RWPE2 (cell line): ENCODE measurements at regions not wholly inside any gene's neighbourhood (a gene's known extent, or its start where the extent isn't known, plus 50 kb on each side); places are given as distances from the start of the nearest gene placed in this dataset.

Source experiments
- ATAC-seq: fragments of 200-7000 bp; cut with Tn5 transposase; 3 replicates; pipeline ENCODE4 v1.9.1; 2021; ENCODE audit warnings: low read depth
- DNase-seq: peaks from one replicate; pipeline ENCODE4 v3.0.0-alpha.2; 2020; ENCODE audit warnings: low spot score
- H3K27ac ChIP-seq: fragments of 450-650 bp; 2 replicates; pipeline ENCODE4 v1.5.1; 2017; ENCODE audit warnings: mild to moderate bottlenecking; ENCODE audit not compliant: poor library complexity, severe bottlenecking
- H3K27me3 ChIP-seq: fragments of 250-450 bp; sonication (Bioruptor Pico); 2 replicates; pipeline ENCODE4 v1.5.1; 2021; ENCODE audit warnings: mild to moderate bottlenecking, moderate library complexity; ENCODE audit not compliant: insufficient read depth, poor library complexity, severe bottlenecking
- H3K36me3 ChIP-seq: fragments of 250-450 bp; sonication (Bioruptor Pico); 2 replicates; pipeline ENCODE4 v1.5.1; 2020; ENCODE audit warnings: low read depth, mild to moderate bottlenecking, moderate library complexity
- H3K4me1 ChIP-seq: fragments of 250-450 bp; sonication (Bioruptor Pico); 2 replicates; pipeline ENCODE4 v1.5.1; 2021; ENCODE audit warnings: mild to moderate bottlenecking, moderate library complexity; ENCODE audit not compliant: insufficient read depth, poor library complexity, severe bottlenecking
- H3K4me3 ChIP-seq: fragments of 250-450 bp; sonication (Bioruptor Pico); 2 replicates; pipeline ENCODE4 v1.5.1; 2021; ENCODE audit warnings: mild to moderate bottlenecking, moderate library complexity; ENCODE audit not compliant: severe bottlenecking
- H3K9me3 ChIP-seq: fragments of 250-450 bp; sonication (Bioruptor Pico); 2 replicates; pipeline ENCODE4 v1.5.1; 2021; ENCODE audit warnings: mild to moderate bottlenecking, moderate library complexity; ENCODE audit not compliant: severe bottlenecking
- TF ChIP-seq, protein P1 (sequence below): fragments of 450-650 bp; IDR thresholded peaks from one replicate; pipeline ENCODE4 v1.5.1; 2017; ENCODE audit warnings: mild to moderate bottlenecking, moderate library complexity; ENCODE audit not compliant: poor library complexity, severe bottlenecking

- Histone ChIP-seq H3K4me1 (no peaks in the 10 kb centered on the region), H3K27me3 (peaks cover 14% of the 10 kb centered on the region), H3K4me3 (no peak overlapping the region), H3K27ac (no peak overlapping the region), H3K36me3 (no peaks in the 10 kb centered on the region), H3K9me3 (no peaks in the 10 kb centered on the region)
- DNase-seq (no peak), ATAC-seq (no peak)
- TF ChIP-seq, protein P1, sequence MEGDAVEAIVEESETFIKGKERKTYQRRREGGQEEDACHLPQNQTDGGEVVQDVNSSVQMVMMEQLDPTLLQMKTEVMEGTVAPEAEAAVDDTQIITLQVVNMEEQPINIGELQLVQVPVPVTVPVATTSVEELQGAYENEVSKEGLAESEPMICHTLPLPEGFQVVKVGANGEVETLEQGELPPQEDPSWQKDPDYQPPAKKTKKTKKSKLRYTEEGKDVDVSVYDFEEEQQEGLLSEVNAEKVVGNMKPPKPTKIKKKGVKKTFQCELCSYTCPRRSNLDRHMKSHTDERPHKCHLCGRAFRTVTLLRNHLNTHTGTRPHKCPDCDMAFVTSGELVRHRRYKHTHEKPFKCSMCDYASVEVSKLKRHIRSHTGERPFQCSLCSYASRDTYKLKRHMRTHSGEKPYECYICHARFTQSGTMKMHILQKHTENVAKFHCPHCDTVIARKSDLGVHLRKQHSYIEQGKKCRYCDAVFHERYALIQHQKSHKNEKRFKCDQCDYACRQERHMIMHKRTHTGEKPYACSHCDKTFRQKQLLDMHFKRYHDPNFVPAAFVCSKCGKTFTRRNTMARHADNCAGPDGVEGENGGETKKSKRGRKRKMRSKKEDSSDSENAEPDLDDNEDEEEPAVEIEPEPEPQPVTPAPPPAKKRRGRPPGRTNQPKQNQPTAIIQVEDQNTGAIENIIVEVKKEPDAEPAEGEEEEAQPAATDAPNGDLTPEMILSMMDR = no peak
These were observed 58.0 kb upstream of the EFCAB3 start for GRCh38 chr17:62322313-62322712.

- H3K27ac ChIP-seq = no peak overlapping the region
- no peak for DNase-seq
- ATAC-seq = no peak
- H3K4me3 ChIP-seq = no peak overlapping the region
- TF ChIP-seq, protein P1 = no peak
- H3K9me3 ChIP-seq = no peaks in the 10 kb centered on the region
- H3K27me3 ChIP-seq = peaks cover 14% of the 10 kb centered on the region
- no peaks in the 10 kb centered on the region for H3K36me3 ChIP-seq
- no peaks in the 10 kb centered on the region for H3K4me1 ChIP-seq
These were observed 58.9 kb upstream of the EFCAB3 start for GRCh38 chr17:62321451-62321850.

- ATAC-seq = no peak
- no peak for DNase-seq
- no peaks in the 10 kb centered on the region for H3K9me3 ChIP-seq
- no peaks in the 10 kb centered on the region for H3K4me1 ChIP-seq
- H3K36me3 ChIP-seq = no peaks in the 10 kb centered on the region
- H3K4me3 ChIP-seq = no peak overlapping the region
- H3K27me3 ChIP-seq = peaks cover 14% of the 10 kb centered on the region
- TF ChIP-seq, protein P1 = no peak
- no peak overlapping the region for H3K27ac ChIP-seq
These were observed 60.5 kb upstream of the EFCAB3 start for GRCh38 chr17:62319846-62320245.

DNA sequence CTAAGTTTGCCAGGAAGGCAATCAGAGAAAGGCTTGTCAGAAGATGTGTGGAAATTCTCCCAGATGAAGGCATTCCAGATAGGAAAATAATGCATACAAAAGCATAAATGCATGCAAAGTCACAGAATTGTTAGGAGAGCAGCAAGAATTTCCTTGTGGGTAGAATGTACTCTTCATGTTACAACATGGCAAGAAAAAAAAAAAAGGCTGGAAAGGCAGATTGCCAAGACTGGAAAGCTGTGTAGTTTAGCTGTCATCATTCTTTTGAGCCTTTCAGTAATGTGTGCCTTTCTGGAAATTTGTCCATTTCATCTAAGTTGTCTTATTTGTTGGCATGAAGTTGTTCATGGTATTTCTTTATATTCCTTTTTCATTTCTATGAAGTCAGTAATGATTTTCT, 71.0 kb upstream of the EFCAB3 start:
- H3K4me3 ChIP-seq = no peak overlapping the region
- no peaks in the 10 kb centered on the region for H3K9me3 ChIP-seq
- no peaks in the 10 kb centered on the region for H3K36me3 ChIP-seq
- H3K27ac ChIP-seq = no peak overlapping the region
- ATAC-seq = no peak
- DNase-seq = no peak
- no peaks in the 10 kb centered on the region for H3K4me1 ChIP-seq
- TF ChIP-seq, protein P1 = no peak
- peaks cover 8% of the 10 kb centered on the region for H3K27me3 ChIP-seq

- no peak for ATAC-seq
- Histone ChIP-seq H3K9me3 (no peaks in the 10 kb centered on the region), H3K4me3 (no peak overlapping the region), H3K27ac (no peak overlapping the region), H3K4me1 (no peaks in the 10 kb centered on the region), H3K27me3 (peaks cover 8% of the 10 kb centered on the region), H3K36me3 (no peaks in the 10 kb centered on the region)
- TF ChIP-seq, protein P1 = no peak
- DNase-seq = no peak
These were observed 73.2 kb upstream of the EFCAB3 start for GRCh38 chr17:62307196-62307595.
